Suprapubic skin (tissue), 4 donors: ENCODE measurements at regions not wholly inside any gene's neighbourhood (a gene's known extent, or its start where the extent isn't known, plus 50 kb on each side); places are given as distances from the start of the nearest gene placed in this dataset.

Source experiments
- DNase-seq, 2 donors: peaks; one replicate each; pipeline ENCODE4 v3.0.0-alpha.2; 2019; ENCODE audit warnings: low spot score in 2 of 2
- H3K27ac ChIP-seq: fragments of 200-600 bp; sonication (generic); one replicate; pipeline ENCODE4 v1.5.1; 2019
- H3K27me3 ChIP-seq: fragments of 200-600 bp; sonication (generic); one replicate; pipeline ENCODE4 v1.5.1; 2019
- H3K36me3 ChIP-seq: fragments of 200-600 bp; sonication (generic); one replicate; pipeline ENCODE4 v1.5.1; 2019
- H3K4me1 ChIP-seq: fragments of 200-600 bp; sonication (generic); one replicate; pipeline ENCODE4 v1.5.1; 2019
- H3K4me3 ChIP-seq: fragments of 200-600 bp; sonication (generic); one replicate; pipeline ENCODE4 v1.5.1; 2019; ENCODE audit warnings: mild to moderate bottlenecking
- H3K9me3 ChIP-seq: fragments of 200-600 bp; sonication (generic); one replicate; pipeline ENCODE4 v1.5.1; 2019
- EP300 ChIP-seq: sonication (generic); formaldehyde crosslinking; IDR thresholded peaks from one replicate; pipeline ENCODE4 v1.6.1; 2017; ENCODE audit warnings: antibody characterized with exemption
- POLR2A ChIP-seq, 2 donors: fragments of 450-650 bp; IDR thresholded peaks; one replicate each; pipeline ENCODE4 v1.6.1; 2017; ENCODE audit warnings: antibody characterized with exemption in 2 of 2, mild to moderate bottlenecking in 2 of 2, moderate library complexity in 2 of 2
- POLR2AphosphoS5 ChIP-seq, 3 donors: sonication (generic); formaldehyde crosslinking; IDR thresholded peaks; one replicate each; pipeline ENCODE4 v1.6.1; 2017; ENCODE audit warnings: antibody characterized with exemption in 3 of 3
- WGBS: methylation state at CpG from one replicate; pipeline ENCODE4 v1.1.5; 2018; 5-methylcytosine and 5-hydroxymethylcytosine counted together
- TF ChIP-seq, protein P1 (sequence below), 2 donors: fragments of 200-600 bp in 1 of 2; fragments of 450-650 bp in 1 of 2; sonication (generic) in 1 of 2; IDR thresholded peaks; one replicate each; pipeline ENCODE4 v1.5.1; 2016 to 2019; ENCODE audit warnings: antibody characterized with exemption in 2 of 2, mild to moderate bottlenecking in 1 of 2, moderate library complexity in 1 of 2

DNA sequence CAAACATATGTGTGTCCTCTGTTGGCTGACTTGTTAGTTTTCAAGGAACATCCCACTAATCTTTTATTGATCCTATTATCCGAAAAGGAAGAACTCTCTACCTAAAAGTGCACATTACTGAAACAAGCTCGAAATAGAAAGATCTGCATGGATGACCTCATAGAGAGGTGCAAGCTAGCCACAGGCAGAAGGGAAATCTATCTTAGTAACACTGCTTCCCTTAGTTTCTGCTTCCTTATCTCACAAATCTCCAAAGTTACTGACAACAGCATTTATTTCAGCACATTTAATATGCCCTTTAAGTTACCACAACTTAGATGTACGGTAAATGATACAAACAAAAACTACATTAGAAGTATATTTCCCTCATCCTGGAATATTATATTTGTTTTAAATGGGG, 285.1 kb upstream of the CCDC54 start:
- no peaks in the 10 kb centered on the region for H3K27me3 ChIP-seq
- H3K9me3 ChIP-seq, result no peaks in the 10 kb centered on the region
- H3K4me3 ChIP-seq, result no peak overlapping the region
- H3K4me1 ChIP-seq, result no peaks in the 10 kb centered on the region
- no peak overlapping the region for H3K27ac ChIP-seq
- TF ChIP-seq EP300 (no peak), POLR2A (IDR thresholded peaks at IDR 0.05) (no peak), POLR2AphosphoS5 (IDR thresholded peaks at IDR 0.05) (no peak)
- TF ChIP-seq, protein P1, sequence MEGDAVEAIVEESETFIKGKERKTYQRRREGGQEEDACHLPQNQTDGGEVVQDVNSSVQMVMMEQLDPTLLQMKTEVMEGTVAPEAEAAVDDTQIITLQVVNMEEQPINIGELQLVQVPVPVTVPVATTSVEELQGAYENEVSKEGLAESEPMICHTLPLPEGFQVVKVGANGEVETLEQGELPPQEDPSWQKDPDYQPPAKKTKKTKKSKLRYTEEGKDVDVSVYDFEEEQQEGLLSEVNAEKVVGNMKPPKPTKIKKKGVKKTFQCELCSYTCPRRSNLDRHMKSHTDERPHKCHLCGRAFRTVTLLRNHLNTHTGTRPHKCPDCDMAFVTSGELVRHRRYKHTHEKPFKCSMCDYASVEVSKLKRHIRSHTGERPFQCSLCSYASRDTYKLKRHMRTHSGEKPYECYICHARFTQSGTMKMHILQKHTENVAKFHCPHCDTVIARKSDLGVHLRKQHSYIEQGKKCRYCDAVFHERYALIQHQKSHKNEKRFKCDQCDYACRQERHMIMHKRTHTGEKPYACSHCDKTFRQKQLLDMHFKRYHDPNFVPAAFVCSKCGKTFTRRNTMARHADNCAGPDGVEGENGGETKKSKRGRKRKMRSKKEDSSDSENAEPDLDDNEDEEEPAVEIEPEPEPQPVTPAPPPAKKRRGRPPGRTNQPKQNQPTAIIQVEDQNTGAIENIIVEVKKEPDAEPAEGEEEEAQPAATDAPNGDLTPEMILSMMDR (IDR thresholded peaks at IDR 0.05), result no peak
- WGBS, result 59% methylated on average over 3 of the region's 3 CpGs
- no peaks in the 10 kb centered on the region for H3K36me3 ChIP-seq
- no peak for DNase-seq

DNA sequence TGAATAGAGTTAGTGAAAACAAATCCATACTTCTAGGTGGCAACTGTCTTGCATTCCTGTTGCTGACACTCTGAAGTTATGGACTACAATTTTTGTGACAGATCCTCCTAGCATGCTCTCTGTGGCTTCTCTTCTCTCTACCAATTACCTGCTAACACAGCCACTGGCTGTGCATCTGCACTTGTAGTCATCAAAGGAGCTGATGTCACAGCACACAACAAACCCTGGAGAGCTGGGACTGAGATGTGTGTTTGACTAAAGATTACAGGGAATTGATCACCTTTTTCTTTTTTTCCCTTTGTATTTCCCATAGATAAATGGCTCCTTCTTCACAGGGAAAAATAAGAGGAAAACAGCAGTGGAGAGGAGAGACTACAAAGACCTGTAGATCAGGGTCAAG, 278.4 kb upstream of the CCDC54 start:
- TF ChIP-seq, protein P1 (IDR thresholded peaks at IDR 0.05), result no peak
- no peak for TF ChIP-seq EP300
- TF ChIP-seq POLR2A (IDR thresholded peaks at IDR 0.05), result no peak
- TF ChIP-seq POLR2AphosphoS5 (IDR thresholded peaks at IDR 0.05), result no peak
- no peaks in the 10 kb centered on the region for H3K27me3 ChIP-seq
- no peaks in the 10 kb centered on the region for H3K4me1 ChIP-seq
- no peak overlapping the region for H3K4me3 ChIP-seq
- H3K9me3 ChIP-seq, result no peaks in the 10 kb centered on the region
- no peaks in the 10 kb centered on the region for H3K36me3 ChIP-seq
- H3K27ac ChIP-seq, result no peak overlapping the region
- DNase-seq, result no peak

DNA sequence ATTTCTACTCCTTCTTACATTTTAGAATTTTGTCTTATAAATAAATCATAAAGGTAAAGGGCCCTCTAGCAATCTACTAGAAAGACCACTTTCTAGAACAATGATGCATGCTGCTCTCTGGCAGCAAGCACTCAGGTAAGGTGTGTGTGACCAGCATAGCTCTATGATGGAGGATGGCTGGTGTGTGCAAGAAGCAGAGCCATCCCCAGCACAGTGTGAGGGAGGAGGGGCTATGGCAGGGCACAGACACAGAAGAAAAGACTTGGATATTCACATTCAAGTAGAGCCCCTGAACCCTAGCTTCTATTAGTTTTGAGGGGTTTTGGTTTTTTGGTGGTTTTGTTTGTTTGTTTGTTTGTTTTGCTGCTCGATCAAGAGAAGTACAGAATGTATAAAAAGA, 277.1 kb upstream of the CCDC54 start:
- DNase-seq, result no peak
- no peak overlapping the region for H3K27ac ChIP-seq
- H3K27me3 ChIP-seq, result no peaks in the 10 kb centered on the region
- TF ChIP-seq EP300 (no peak), POLR2A (IDR thresholded peaks at IDR 0.05) (no peak), POLR2AphosphoS5 (IDR thresholded peaks at IDR 0.05) (no peak)
- TF ChIP-seq, protein P1 (IDR thresholded peaks at IDR 0.05), result no peak
- 71% methylated on average over 1 of the region's 1 CpG for WGBS
- peaks cover 1% of the 10 kb centered on the region for H3K9me3 ChIP-seq
- H3K36me3 ChIP-seq, result no peaks in the 10 kb centered on the region
- no peaks in the 10 kb centered on the region for H3K4me1 ChIP-seq
- no peak overlapping the region for H3K4me3 ChIP-seq

DNA sequence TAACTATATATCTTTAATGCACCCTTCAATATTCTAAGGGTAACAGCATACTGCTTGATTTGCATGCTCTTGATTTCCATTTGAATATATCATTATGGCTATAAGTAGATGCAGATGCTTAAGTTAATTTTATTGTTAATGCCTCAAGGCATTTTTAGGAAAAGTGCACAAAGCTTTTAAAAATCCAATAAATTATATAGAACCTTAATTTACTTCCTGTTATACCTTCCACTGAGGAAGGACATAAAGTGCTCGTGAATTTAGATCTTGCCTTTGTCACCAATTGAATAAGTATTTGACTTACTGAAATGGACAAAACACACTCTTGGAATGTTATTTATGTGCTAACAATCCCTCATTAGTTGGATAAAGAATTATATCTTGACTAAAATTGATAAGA, 276.7 kb upstream of the CCDC54 start:
- no peaks in the 10 kb centered on the region for H3K4me1 ChIP-seq
- no peak for DNase-seq
- no peaks in the 10 kb centered on the region for H3K36me3 ChIP-seq
- H3K9me3 ChIP-seq, result peaks cover 5% of the 10 kb centered on the region
- no peak for TF ChIP-seq EP300
- TF ChIP-seq, protein P1 (IDR thresholded peaks at IDR 0.05), result no peak
- TF ChIP-seq POLR2AphosphoS5 (IDR thresholded peaks at IDR 0.05), result no peak
- TF ChIP-seq POLR2A (IDR thresholded peaks at IDR 0.05), result no peak
- no peaks in the 10 kb centered on the region for H3K27me3 ChIP-seq
- H3K4me3 ChIP-seq, result no peak overlapping the region
- WGBS, result 53% methylated on average over 1 of the region's 1 CpG
- H3K27ac ChIP-seq, result no peak overlapping the region

DNA sequence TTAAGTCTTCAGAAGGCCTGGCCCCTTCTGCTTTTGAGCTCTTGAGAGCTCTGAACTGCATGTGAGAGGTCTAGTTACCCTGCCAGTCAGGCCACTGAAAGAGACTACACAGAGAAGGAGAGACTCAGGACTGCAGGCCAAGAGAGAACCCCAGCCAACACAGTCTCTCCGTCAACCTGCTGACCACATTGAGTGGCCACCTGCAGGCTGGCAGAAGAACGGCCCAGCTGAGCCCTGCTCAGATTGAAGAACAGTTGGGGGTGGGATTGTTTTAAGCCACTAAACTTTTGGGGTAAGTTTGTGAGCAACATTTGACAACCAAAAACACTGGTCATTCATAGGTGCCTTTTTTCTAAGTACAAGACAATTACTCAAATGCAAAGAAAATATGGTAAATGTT, 273.5 kb upstream of the CCDC54 start:
- Histone ChIP-seq H3K36me3 (no peaks in the 10 kb centered on the region), H3K9me3 (peaks cover 6% of the 10 kb centered on the region), H3K4me3 (no peak overlapping the region), H3K4me1 (no peaks in the 10 kb centered on the region), H3K27ac (no peak overlapping the region), H3K27me3 (no peaks in the 10 kb centered on the region)
- DNase-seq, result no peak
- 94% methylated on average over 2 of the region's 2 CpGs for WGBS
- TF ChIP-seq EP300 (no peak), POLR2AphosphoS5 (IDR thresholded peaks at IDR 0.05) (no peak), POLR2A (IDR thresholded peaks at IDR 0.05) (no peak)
- TF ChIP-seq, protein P1 (IDR thresholded peaks at IDR 0.05), result no peak
